ENCODE measurements at regions not wholly inside any gene's neighbourhood (a gene's known extent, or its start where the extent isn't known, plus 50 kb on each side); places are given as distances from the start of the nearest gene placed in this dataset.
"Not testable (repeated sequence)": the region's sequence is repeated elsewhere in the genome, so short reads cannot be mapped to it uniquely, and the experiment has no call there.

GRCh38 chr4:107363125-107363524 lies 327.0 kb upstream of the DKK2 start:
- TF ChIP-seq CTCF (conservative IDR thresholded peaks at IDR 0.05; ENCODE audit: control insufficient read depth, insufficient read depth, low read depth, low read length): no peak
- DNase-seq (ENCODE audit: low read depth): no peak
- no peak overlapping the region for H3K4me3 ChIP-seq (ENCODE audit: control insufficient read depth, low read depth, low read length)

- DNase-seq (ENCODE audit: low read depth): no peak
- H3K4me3 ChIP-seq (ENCODE audit: control insufficient read depth, low read depth, low read length): no peak overlapping the region
- no peak for TF ChIP-seq CTCF (conservative IDR thresholded peaks at IDR 0.05; ENCODE audit: control insufficient read depth, insufficient read depth, low read depth, low read length)
Observed at GRCh38 chr4:107359208-107359607, 323.1 kb upstream of the DKK2 start.

GRCh38 chr4:107354304-107354703 lies 318.2 kb upstream of the DKK2 start:
- H3K4me3 ChIP-seq (ENCODE audit: control insufficient read depth, low read depth, low read length): not testable (repeated sequence)
- TF ChIP-seq CTCF (conservative IDR thresholded peaks at IDR 0.05; ENCODE audit: control insufficient read depth, insufficient read depth, low read depth, low read length): peak; percentile 47
- peak; percentile 38 for DNase-seq (ENCODE audit: low read depth)

- DNase-seq (ENCODE audit: low read depth): no peak
- H3K4me3 ChIP-seq (ENCODE audit: control insufficient read depth, low read depth, low read length): no peak overlapping the region
- no peak for TF ChIP-seq CTCF (conservative IDR thresholded peaks at IDR 0.05; ENCODE audit: control insufficient read depth, insufficient read depth, low read depth, low read length)
Observed at GRCh38 chr4:107351196-107351595, 315.1 kb upstream of the DKK2 start.

GRCh38 chr4:107349732-107350131 lies 313.6 kb upstream of the DKK2 start:
- no peak for DNase-seq (ENCODE audit: low read depth)
- no peak for TF ChIP-seq CTCF (conservative IDR thresholded peaks at IDR 0.05; ENCODE audit: control insufficient read depth, insufficient read depth, low read depth, low read length)
- no peak overlapping the region for H3K4me3 ChIP-seq (ENCODE audit: control insufficient read depth, low read depth, low read length)

GRCh38 chr4:107349266-107349665 lies 313.2 kb upstream of the DKK2 start:
- H3K4me3 ChIP-seq (ENCODE audit: control insufficient read depth, low read depth, low read length): no peak overlapping the region
- no peak for DNase-seq (ENCODE audit: low read depth)
- no peak for TF ChIP-seq CTCF (conservative IDR thresholded peaks at IDR 0.05; ENCODE audit: control insufficient read depth, insufficient read depth, low read depth, low read length)
